Astrocyte (in vitro differentiated cells and primary cell): ENCODE measurements at regions not wholly inside any gene's neighbourhood (a gene's known extent, or its start where the extent isn't known, plus 50 kb on each side); places are given as distances from the start of the nearest gene placed in this dataset.

Experiments used
- DNase-seq: peaks from one replicate; pipeline ENCODE4 v3.0.0-alpha.2; 2010; ENCODE audit warnings: low read depth
- FAIRE-seq: peaks from 2 replicates; lab custom pipeline; 2011; peaks lifted over from hg19 to GRCh38; lab: Jason Lieb, UNC
- H2AFZ ChIP-seq: 2 replicates; pipeline ENCODE4 v1.6.0; 2012; ENCODE audit warnings: low read depth, low read length, inconsistent platforms
- H3K27ac ChIP-seq: 2 replicates; pipeline ENCODE4 v1.5.1; 2011; ENCODE audit warnings: low read depth, low read length, inconsistent platforms
- H3K27me3 ChIP-seq: 2 replicates; pipeline ENCODE4 v1.6.0; 2011; ENCODE audit warnings: low read length, inconsistent platforms; ENCODE audit not compliant: insufficient read depth
- H3K36me3 ChIP-seq: 2 replicates; pipeline ENCODE4 v1.5.1; 2011; ENCODE audit warnings: low read length, inconsistent platforms; ENCODE audit not compliant: insufficient read depth
- H3K4me1 ChIP-seq: 2 replicates; pipeline ENCODE4 v1.5.1; 2011; ENCODE audit warnings: low read length, inconsistent platforms; ENCODE audit not compliant: insufficient read depth
- H3K4me2 ChIP-seq: 2 replicates; pipeline ENCODE4 v1.6.0; 2012; ENCODE audit warnings: low read length, inconsistent platforms
- H3K4me3 ChIP-seq: 2 replicates; pipeline ENCODE4 v1.5.1; 2011; ENCODE audit warnings: low read depth, mild to moderate bottlenecking, low read length, inconsistent platforms; ENCODE audit not compliant: insufficient read depth
- H3K79me2 ChIP-seq: 2 replicates; pipeline ENCODE4 v1.6.0; 2012; ENCODE audit warnings: mild to moderate bottlenecking, low read length, inconsistent platforms; ENCODE audit not compliant: insufficient read depth
- H3K9ac ChIP-seq: 2 replicates; pipeline ENCODE4 v1.6.0; 2012; ENCODE audit warnings: mild to moderate bottlenecking, low read length, inconsistent platforms
- H3K9me3 ChIP-seq: 2 replicates; pipeline ENCODE4 v1.5.1; 2012; ENCODE audit warnings: low read depth, mild to moderate bottlenecking, low read length, inconsistent platforms; ENCODE audit not compliant: insufficient read depth
- H4K20me1 ChIP-seq: 2 replicates; pipeline ENCODE4 v1.6.0; 2012; ENCODE audit warnings: low read length, inconsistent platforms; ENCODE audit not compliant: insufficient read depth
- H3K27ac Mint-ChIP-seq: one replicate; pipeline ENCODE4 v1.8.0; 2021; ENCODE audit warnings: mild to moderate bottlenecking, mixed read lengths; ENCODE audit not compliant: unreplicated experiment
- H3K27me3 Mint-ChIP-seq: one replicate; pipeline ENCODE4 v1.8.0; 2021; ENCODE audit warnings: low read depth, mixed read lengths; ENCODE audit not compliant: unreplicated experiment
- H3K36me3 Mint-ChIP-seq: one replicate; pipeline ENCODE4 v1.8.0; 2021; ENCODE audit warnings: low read depth, mixed read lengths; ENCODE audit not compliant: unreplicated experiment
- H3K4me1 Mint-ChIP-seq: one replicate; pipeline ENCODE4 v1.8.0; 2021; ENCODE audit warnings: low read depth, mixed read lengths; ENCODE audit not compliant: unreplicated experiment
- H3K4me3 Mint-ChIP-seq: one replicate; pipeline ENCODE4 v1.8.0; 2021; ENCODE audit warnings: mild to moderate bottlenecking, moderate library complexity, mixed read lengths; ENCODE audit not compliant: unreplicated experiment
- H3K9me3 Mint-ChIP-seq: one replicate; pipeline ENCODE4 v1.8.0; 2021; ENCODE audit warnings: mild to moderate bottlenecking, mixed read lengths; ENCODE audit not compliant: unreplicated experiment
- CTCF ChIP-seq: IDR thresholded peaks from 2 replicates; pipeline ENCODE4 v1.5.1; 2011; ENCODE audit warnings: low read depth, mild to moderate bottlenecking, inconsistent platforms, low read length, moderate library complexity; ENCODE audit not compliant: insufficient read depth
- EZH2 ChIP-seq: IDR thresholded peaks from 2 replicates; pipeline ENCODE4 v1.6.1; 2012; ENCODE audit warnings: mild to moderate bottlenecking, low read length, inconsistent platforms; ENCODE audit not compliant: insufficient read depth

- no peaks in the 10 kb centered on the region for H3K36me3 Mint-ChIP-seq
- H3K4me2 ChIP-seq: peak overlapping the region; percentile 23
- peak overlapping the region; percentile 38 for H2AFZ ChIP-seq
- H3K9me3 Mint-ChIP-seq: no peaks in the 10 kb centered on the region
- H3K36me3 ChIP-seq: no peaks in the 10 kb centered on the region
- DNase-seq (peak; percentile 83), FAIRE-seq (no peak)
- peaks cover 25% of the 10 kb centered on the region for H3K4me1 ChIP-seq
- no peak overlapping the region for H3K27ac ChIP-seq
- H3K4me3 ChIP-seq: no peak overlapping the region
- no peaks in the 10 kb centered on the region for H3K9me3 ChIP-seq
- no peak overlapping the region for H3K4me3 Mint-ChIP-seq
- peaks cover 34% of the 10 kb centered on the region for H3K4me1 Mint-ChIP-seq
- no peak overlapping the region for H3K9ac ChIP-seq
- peak overlapping the region; percentile 3 for H3K27ac Mint-ChIP-seq
- H3K79me2 ChIP-seq: no peaks in the 10 kb centered on the region
- no peaks in the 10 kb centered on the region for H3K27me3 Mint-ChIP-seq
- H4K20me1 ChIP-seq: no peaks in the 10 kb centered on the region
- no peak for TF ChIP-seq EZH2
- TF ChIP-seq CTCF: no peak
- H3K27me3 ChIP-seq: no peaks in the 10 kb centered on the region
These were observed 202.5 kb upstream of the SGK1 start for GRCh38 chr6:134520181-134521115.

GRCh38 chr6:134519465-134519864, 201.6 kb upstream of the SGK1 start:
- H3K4me1 ChIP-seq: peaks cover 25% of the 10 kb centered on the region
- H3K4me3 ChIP-seq: no peak overlapping the region
- H3K36me3 ChIP-seq: no peaks in the 10 kb centered on the region
- no peaks in the 10 kb centered on the region for H3K27me3 ChIP-seq
- H3K9me3 ChIP-seq: no peaks in the 10 kb centered on the region
- no peaks in the 10 kb centered on the region for H4K20me1 ChIP-seq
- no peak overlapping the region for H2AFZ ChIP-seq
- no peaks in the 10 kb centered on the region for H3K36me3 Mint-ChIP-seq
- H3K9me3 Mint-ChIP-seq: no peaks in the 10 kb centered on the region
- H3K27ac Mint-ChIP-seq: no peak overlapping the region
- no peaks in the 10 kb centered on the region for H3K79me2 ChIP-seq
- no peaks in the 10 kb centered on the region for H3K27me3 Mint-ChIP-seq
- DNase-seq: no peak
- H3K4me1 Mint-ChIP-seq: peaks cover 30% of the 10 kb centered on the region
- no peak for TF ChIP-seq EZH2
- FAIRE-seq: no peak
- H3K9ac ChIP-seq: peak overlapping the region; percentile 0
- H3K27ac ChIP-seq: peak overlapping the region; percentile 14
- peak overlapping the region; percentile 7 for H3K4me2 ChIP-seq
- H3K4me3 Mint-ChIP-seq: no peak overlapping the region

- H3K36me3 Mint-ChIP-seq: no peaks in the 10 kb centered on the region
- H3K27ac ChIP-seq: peak overlapping the region; percentile 27
- FAIRE-seq: no peak
These were observed 200.0 kb upstream of the SGK1 start for GRCh38 chr6:134517868-134518267.

More at GRCh38 chr6:134517868-134518267, 200.0 kb upstream of the SGK1 start:
- Histone ChIP-seq H3K4me3 (no peak overlapping the region), H3K27me3 (no peaks in the 10 kb centered on the region), H3K36me3 (no peaks in the 10 kb centered on the region), H3K4me2 (peak overlapping the region; percentile 74), H2AFZ (no peak overlapping the region), H3K9me3 (no peaks in the 10 kb centered on the region), H3K4me1 (peaks cover 27% of the 10 kb centered on the region), H4K20me1 (no peaks in the 10 kb centered on the region), H3K9ac (peak overlapping the region; percentile 23), H3K79me2 (no peaks in the 10 kb centered on the region)
- Mint-ChIP-seq H3K4me3 (no peak overlapping the region), H3K27me3 (no peaks in the 10 kb centered on the region), H3K27ac (peak overlapping the region; percentile 73), H3K4me1 (peaks cover 32% of the 10 kb centered on the region), H3K9me3 (no peaks in the 10 kb centered on the region)
- TF ChIP-seq CTCF (no peak), EZH2 (no peak)
- no peak for DNase-seq
